PC-9 (cell line): ENCODE measurements at regions not wholly inside any gene's neighbourhood (a gene's known extent, or its start where the extent isn't known, plus 50 kb on each side); places are given as distances from the start of the nearest gene placed in this dataset.

Source experiments
- EZH2 ChIP-seq: fragments of 200-600 bp; sonication (generic); IDR thresholded peaks from 2 replicates; pipeline ENCODE4 v1.8.0; 2017; ENCODE audit warnings: antibody characterized with exemption, low read depth
- TF ChIP-seq, protein P1 (sequence below): fragments of 200-600 bp; sonication (generic); conservative IDR thresholded peaks from 2 replicates; pipeline ENCODE4 v1.6.1; 2017; ENCODE audit warnings: mixed run types, antibody characterized with exemption, mild to moderate bottlenecking, moderate library complexity

- TF ChIP-seq, protein P1, sequence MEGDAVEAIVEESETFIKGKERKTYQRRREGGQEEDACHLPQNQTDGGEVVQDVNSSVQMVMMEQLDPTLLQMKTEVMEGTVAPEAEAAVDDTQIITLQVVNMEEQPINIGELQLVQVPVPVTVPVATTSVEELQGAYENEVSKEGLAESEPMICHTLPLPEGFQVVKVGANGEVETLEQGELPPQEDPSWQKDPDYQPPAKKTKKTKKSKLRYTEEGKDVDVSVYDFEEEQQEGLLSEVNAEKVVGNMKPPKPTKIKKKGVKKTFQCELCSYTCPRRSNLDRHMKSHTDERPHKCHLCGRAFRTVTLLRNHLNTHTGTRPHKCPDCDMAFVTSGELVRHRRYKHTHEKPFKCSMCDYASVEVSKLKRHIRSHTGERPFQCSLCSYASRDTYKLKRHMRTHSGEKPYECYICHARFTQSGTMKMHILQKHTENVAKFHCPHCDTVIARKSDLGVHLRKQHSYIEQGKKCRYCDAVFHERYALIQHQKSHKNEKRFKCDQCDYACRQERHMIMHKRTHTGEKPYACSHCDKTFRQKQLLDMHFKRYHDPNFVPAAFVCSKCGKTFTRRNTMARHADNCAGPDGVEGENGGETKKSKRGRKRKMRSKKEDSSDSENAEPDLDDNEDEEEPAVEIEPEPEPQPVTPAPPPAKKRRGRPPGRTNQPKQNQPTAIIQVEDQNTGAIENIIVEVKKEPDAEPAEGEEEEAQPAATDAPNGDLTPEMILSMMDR: no peak
- no peak for TF ChIP-seq EZH2
Observed at GRCh38 chr20:60402189-60403058, 444.2 kb downstream of the CDH26 start.
